Inflammatory macrophage treated with lipopolysaccharide for 4 hours (primary cell): ENCODE measurements at regions not wholly inside any gene's neighbourhood (a gene's known extent, or its start where the extent isn't known, plus 50 kb on each side); places are given as distances from the start of the nearest gene placed in this dataset.

Experiments
- DNase-seq: peaks from one replicate; pipeline ENCODE4 v3.0.0-alpha.2; 2020

DNA sequence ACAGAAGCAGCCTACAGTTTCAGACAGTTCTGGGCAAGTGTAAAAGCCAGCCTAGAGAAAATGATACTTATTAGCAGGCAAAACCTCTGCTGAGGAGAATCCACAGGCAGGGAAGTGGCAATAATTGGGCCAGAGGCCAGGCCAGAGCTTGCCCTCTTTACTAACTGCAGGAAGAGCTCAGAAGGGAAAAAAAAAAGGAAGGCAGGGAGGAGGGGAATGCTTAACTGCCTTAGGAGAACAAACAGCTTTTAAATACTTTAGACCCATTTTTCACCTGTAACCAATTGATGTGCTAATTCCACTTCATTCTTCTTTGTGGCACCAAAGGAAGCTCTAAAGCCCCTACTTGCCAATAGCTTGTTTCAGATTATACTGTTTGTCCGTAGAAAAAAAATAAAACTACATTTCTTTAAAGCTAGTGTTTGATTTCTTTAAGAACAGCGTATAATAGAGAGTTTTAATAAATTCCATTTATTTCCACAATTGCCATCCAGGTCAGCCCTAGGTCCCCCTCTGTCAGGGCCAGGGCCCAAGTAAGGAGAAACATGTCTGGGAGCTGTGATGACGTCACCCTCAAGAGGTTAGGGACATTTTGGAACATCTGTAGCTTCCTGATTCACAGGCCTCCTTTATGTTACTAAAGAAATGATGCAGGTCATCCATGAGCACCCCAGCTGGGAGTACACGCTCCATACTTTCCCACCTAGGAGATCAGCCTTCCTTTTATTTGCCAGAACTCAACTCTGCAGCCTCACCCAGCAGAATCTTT, 384.3 kb downstream of the CDC5L start:
- DNase-seq: peak; percentile 34

- peak; percentile 63 for DNase-seq
Observed at GRCh38 chr6:44772838-44773237, 385.3 kb downstream of the CDC5L start.

DNA sequence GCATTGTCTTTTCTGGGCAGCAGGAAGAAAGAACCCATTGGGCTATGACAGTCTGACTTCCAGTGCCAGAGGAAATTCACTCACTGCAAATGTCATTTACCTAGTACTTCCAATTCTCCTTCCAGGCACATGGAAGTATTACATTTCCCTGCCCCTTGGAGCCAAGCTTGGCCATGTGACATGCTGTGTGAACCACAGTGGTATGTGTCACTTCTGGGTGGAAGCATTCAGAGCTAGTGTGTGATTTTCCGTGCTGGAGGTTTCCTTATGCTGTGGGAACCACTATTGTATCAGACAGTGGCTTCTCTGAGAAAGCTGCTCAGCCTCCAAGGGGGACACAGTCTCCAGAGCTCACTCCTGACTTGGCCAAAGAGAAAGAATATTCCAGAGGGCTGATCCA, 387.6 kb downstream of the CDC5L start:
- no peak for DNase-seq

- DNase-seq: no peak
Observed at GRCh38 chr6:44776344-44776743, 388.8 kb downstream of the CDC5L start.

GRCh38 chr6:44778513-44778912, 391.0 kb downstream of the CDC5L start:
- no peak for DNase-seq
